ENCODE measurements at regions not wholly inside any gene's neighbourhood (a gene's known extent, or its start where the extent isn't known, plus 50 kb on each side); places are given as distances from the start of the nearest gene placed in this dataset.

DNA sequence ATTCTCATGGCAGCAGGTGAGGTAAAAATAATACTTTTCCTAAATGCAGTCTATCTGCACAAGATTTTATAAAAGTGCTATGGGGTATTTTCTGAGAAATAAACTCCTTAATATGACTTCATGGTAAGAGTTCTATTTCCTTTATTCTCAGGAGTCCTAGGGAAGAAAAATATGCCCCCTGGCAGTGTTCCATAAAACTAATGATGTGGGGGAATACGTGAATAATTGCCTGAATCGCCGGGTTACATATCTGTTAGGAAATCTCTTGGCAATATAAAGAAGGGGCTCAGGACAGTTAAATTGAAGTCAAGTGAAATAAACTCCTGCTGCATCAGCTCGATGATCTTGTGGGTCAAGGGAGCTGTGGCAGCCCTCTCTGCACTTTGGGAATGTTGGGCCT, 229.7 kb downstream of the MAFB start:
- Histone ChIP-seq H3K36me3 (ENCODE audit: control insufficient read depth in 2 of 3, insufficient read depth in 3 of 3, low read length in 3 of 3) (no peaks in the 10 kb centered on the region), H3K9ac (ENCODE audit: low read length in 3 of 3) (no peak overlapping the region), H3K4me3 (ENCODE audit: low read length in 3 of 3) (no peak overlapping the region), H3K27me3 (ENCODE audit: control insufficient read depth, insufficient read depth, low read length) (no peaks in the 10 kb centered on the region), H3K27ac (ENCODE audit: low read depth in 2 of 2, low read length in 2 of 2) (no peak overlapping the region), H3K4me1 (ENCODE audit: control insufficient read depth in 2 of 3, insufficient read depth in 2 of 3, low read depth in 1 of 3, low read length in 3 of 3) (no peaks in the 10 kb centered on the region), H3K9me3 (ENCODE audit: control insufficient read depth in 2 of 3, insufficient read depth in 1 of 3, low read length in 3 of 3) (no peaks in the 10 kb centered on the region)
- intact Hi-C loops (cut with DNase I) = no loop called here
- TF ChIP-seq, protein P1, sequence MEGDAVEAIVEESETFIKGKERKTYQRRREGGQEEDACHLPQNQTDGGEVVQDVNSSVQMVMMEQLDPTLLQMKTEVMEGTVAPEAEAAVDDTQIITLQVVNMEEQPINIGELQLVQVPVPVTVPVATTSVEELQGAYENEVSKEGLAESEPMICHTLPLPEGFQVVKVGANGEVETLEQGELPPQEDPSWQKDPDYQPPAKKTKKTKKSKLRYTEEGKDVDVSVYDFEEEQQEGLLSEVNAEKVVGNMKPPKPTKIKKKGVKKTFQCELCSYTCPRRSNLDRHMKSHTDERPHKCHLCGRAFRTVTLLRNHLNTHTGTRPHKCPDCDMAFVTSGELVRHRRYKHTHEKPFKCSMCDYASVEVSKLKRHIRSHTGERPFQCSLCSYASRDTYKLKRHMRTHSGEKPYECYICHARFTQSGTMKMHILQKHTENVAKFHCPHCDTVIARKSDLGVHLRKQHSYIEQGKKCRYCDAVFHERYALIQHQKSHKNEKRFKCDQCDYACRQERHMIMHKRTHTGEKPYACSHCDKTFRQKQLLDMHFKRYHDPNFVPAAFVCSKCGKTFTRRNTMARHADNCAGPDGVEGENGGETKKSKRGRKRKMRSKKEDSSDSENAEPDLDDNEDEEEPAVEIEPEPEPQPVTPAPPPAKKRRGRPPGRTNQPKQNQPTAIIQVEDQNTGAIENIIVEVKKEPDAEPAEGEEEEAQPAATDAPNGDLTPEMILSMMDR (IDR thresholded peaks at IDR 0.05; ENCODE audit: borderline replicate concordance, extremely low read depth, insufficient read depth) = no peak
- DNase-seq (peak in 1 of 5 donors; percentile 25), FAIRE-seq (no peak)

DNA sequence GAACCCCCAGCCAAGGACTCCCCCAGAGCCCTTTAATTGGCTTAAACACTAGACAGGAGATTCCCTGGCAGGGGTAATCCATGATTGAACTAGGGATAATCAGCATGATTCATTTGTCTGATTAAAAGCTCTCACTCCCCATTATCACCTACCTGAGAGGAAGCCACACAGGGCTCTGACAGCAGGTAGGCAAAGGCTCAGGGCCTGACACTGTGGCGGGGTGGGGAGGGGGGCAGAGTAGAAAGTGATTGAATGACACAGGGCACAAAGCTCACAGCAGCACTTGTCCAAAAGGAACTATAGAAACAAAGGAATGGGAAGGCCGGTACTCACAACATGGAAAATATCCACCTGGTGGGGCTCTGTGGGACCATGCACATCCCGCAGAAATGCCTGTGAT, 231.6 kb downstream of the MAFB start:
- Histone ChIP-seq H3K36me3 (ENCODE audit: control insufficient read depth in 2 of 3, insufficient read depth in 3 of 3, low read length in 3 of 3) (no peaks in the 10 kb centered on the region), H3K27me3 (ENCODE audit: control insufficient read depth, insufficient read depth, low read length) (no peaks in the 10 kb centered on the region), H3K4me3 (ENCODE audit: low read length in 3 of 3) (no peak overlapping the region), H3K4me1 (ENCODE audit: control insufficient read depth in 2 of 3, insufficient read depth in 2 of 3, low read depth in 1 of 3, low read length in 3 of 3) (no peaks in the 10 kb centered on the region), H3K9me3 (ENCODE audit: control insufficient read depth in 2 of 3, insufficient read depth in 1 of 3, low read length in 3 of 3) (peaks cover 0 to 4% (median 0%) of the 10 kb centered on the region in 3 donors), H3K27ac (ENCODE audit: low read depth in 2 of 2, low read length in 2 of 2) (no peak overlapping the region), H3K9ac (ENCODE audit: low read length in 3 of 3) (no peak overlapping the region)
- DNase-seq = no peak
- no peak for FAIRE-seq
- intact Hi-C loops (cut with DNase I) = no loop called here
- TF ChIP-seq, protein P1 (IDR thresholded peaks at IDR 0.05; ENCODE audit: borderline replicate concordance, extremely low read depth, insufficient read depth) = no peak

DNA sequence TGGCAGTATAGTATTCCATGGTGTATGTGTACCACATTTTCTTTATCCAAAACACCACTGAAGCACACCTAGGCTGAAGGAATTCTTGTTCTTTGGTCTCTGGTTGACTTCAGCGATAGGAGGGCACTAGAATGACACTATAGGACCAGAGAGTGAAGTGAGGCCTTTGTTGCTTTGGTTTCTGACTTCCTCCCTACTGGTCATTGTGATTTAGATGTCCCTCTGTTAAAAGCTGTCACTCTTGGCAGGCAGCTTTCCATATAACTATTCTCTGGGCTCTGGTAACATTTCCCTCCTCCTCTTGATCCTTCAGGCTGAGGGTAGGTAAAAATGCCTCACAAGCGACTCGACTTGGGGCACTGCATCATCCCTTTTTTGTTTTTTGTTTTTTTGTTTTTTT, 236.3 kb downstream of the MAFB start:
- Histone ChIP-seq H3K9ac (ENCODE audit: low read length in 3 of 3) (no peak overlapping the region), H3K27me3 (ENCODE audit: control insufficient read depth, insufficient read depth, low read length) (no peaks in the 10 kb centered on the region), H3K4me3 (ENCODE audit: low read length in 3 of 3) (no peak overlapping the region), H3K4me1 (ENCODE audit: control insufficient read depth in 2 of 3, insufficient read depth in 2 of 3, low read depth in 1 of 3, low read length in 3 of 3) (no peaks in the 10 kb centered on the region), H3K36me3 (ENCODE audit: control insufficient read depth in 2 of 3, insufficient read depth in 3 of 3, low read length in 3 of 3) (no peaks in the 10 kb centered on the region), H3K9me3 (ENCODE audit: control insufficient read depth in 2 of 3, insufficient read depth in 1 of 3, low read length in 3 of 3) (peaks cover 0 to 7% (median 0%) of the 10 kb centered on the region in 3 donors), H3K27ac (ENCODE audit: low read depth in 2 of 2, low read length in 2 of 2) (no peak overlapping the region)
- intact Hi-C loops (cut with DNase I) = no loop called here
- FAIRE-seq (no peak), DNase-seq (no peak)
- TF ChIP-seq, protein P1 (IDR thresholded peaks at IDR 0.05; ENCODE audit: borderline replicate concordance, extremely low read depth, insufficient read depth) = no peak

DNA sequence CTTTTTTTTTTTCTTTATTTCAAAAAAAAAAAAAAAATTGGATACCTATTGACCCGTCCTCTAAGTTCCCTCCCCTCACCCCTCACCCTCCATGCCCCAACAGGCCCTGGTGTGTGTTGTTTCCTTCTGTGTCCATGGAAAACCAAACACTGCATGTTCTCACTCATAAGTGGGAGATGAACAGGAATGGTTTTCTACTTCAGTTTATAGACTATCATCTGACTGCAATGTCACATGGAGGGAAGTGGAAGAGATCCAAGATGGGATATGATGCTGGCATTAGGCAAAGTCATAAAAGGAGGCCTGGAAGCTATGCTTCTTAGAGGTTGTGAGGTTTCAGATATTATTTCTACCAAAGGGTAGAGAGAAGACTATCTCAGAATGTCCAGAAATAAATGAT, 237.5 kb downstream of the MAFB start:
- no peak for DNase-seq
- FAIRE-seq = no peak
- no peaks in the 10 kb centered on the region for H3K27me3 ChIP-seq (ENCODE audit: control insufficient read depth, insufficient read depth, low read length)
- no peak overlapping the region for H3K4me3 ChIP-seq (ENCODE audit: low read length in 3 of 3)
- no peak overlapping the region for H3K27ac ChIP-seq (ENCODE audit: low read depth in 2 of 2, low read length in 2 of 2)
- no peaks in the 10 kb centered on the region for H3K4me1 ChIP-seq (ENCODE audit: control insufficient read depth in 2 of 3, insufficient read depth in 2 of 3, low read depth in 1 of 3, low read length in 3 of 3)
- peaks cover 0 to 7% (median 0%) of the 10 kb centered on the region in 3 donors for H3K9me3 ChIP-seq (ENCODE audit: control insufficient read depth in 2 of 3, insufficient read depth in 1 of 3, low read length in 3 of 3)
- TF ChIP-seq, protein P1 (IDR thresholded peaks at IDR 0.05; ENCODE audit: borderline replicate concordance, extremely low read depth, insufficient read depth) = no peak
- intact Hi-C loops (cut with DNase I) = no loop called here
- H3K36me3 ChIP-seq (ENCODE audit: control insufficient read depth in 2 of 3, insufficient read depth in 3 of 3, low read length in 3 of 3) = no peaks in the 10 kb centered on the region
- H3K9ac ChIP-seq (ENCODE audit: low read length in 3 of 3) = no peak overlapping the region

Data from kidney (tissue), 13 donors.